Endothelial cell of umbilical vein (primary cell): ENCODE measurements at regions not wholly inside any gene's neighbourhood (a gene's known extent, or its start where the extent isn't known, plus 50 kb on each side); places are given as distances from the start of the nearest gene placed in this dataset.

Experiments
- BruUV-seq: library from RNA; stranded (reverse); fragments of 400-500 nt; replicated peaks from 2 replicates; lab custom pipeline; 2021; lab: Mats Ljungman, UMichigan
- CTCF ChIA-PET: fragments of 300-600, 350-600 bp; sonication (Branson Sonifier 250); formaldehyde crosslinking; loops from one replicate; lab custom pipeline; 2021; ENCODE audit warnings: antibody characterized with exemption, inconsistent platforms; lab: Charles Lee
- POLR2A ChIA-PET: fragments of 300-600, 350-600 bp; sonication (Branson Sonifier 250); formaldehyde crosslinking; loops from one replicate; lab custom pipeline; 2021; ENCODE audit warnings: antibody characterized with exemption, inconsistent platforms; lab: Charles Lee
- DNase-seq: peaks from one replicate; pipeline ENCODE4 v3.0.0-alpha.2; 2011; ENCODE audit warnings: low read depth, low spot score
- FAIRE-seq: peaks from 2 replicates; lab custom pipeline; 2011; peaks lifted over from hg19 to GRCh38; lab: Jason Lieb, UNC
- H2AFZ ChIP-seq: 2 replicates; pipeline ENCODE4 v1.6.0; 2012; ENCODE audit warnings: low read depth, low read length, control low read depth, inconsistent platforms
- H3K27ac ChIP-seq: 2 replicates; pipeline ENCODE4 v1.5.1; 2011; ENCODE audit warnings: low read depth, mild to moderate bottlenecking, control low read depth, low read length, moderate library complexity; ENCODE audit not compliant: insufficient read depth
- H3K27me3 ChIP-seq, 2 experiments: 2 replicates each; pipeline versions ENCODE4 v1.6.0 to v1.6.1; 2011; ENCODE audit warnings: low read length in 2 of 2, mixed read lengths in 1 of 2; ENCODE audit not compliant: control insufficient read depth in 2 of 2, insufficient read depth in 2 of 2
- H3K36me3 ChIP-seq, 2 experiments: 2 replicates in 1 of 2; 3 replicates in 1 of 2; pipeline ENCODE4 v1.5.1; 2011; ENCODE audit warnings: low read length in 2 of 2, mild to moderate bottlenecking in 1 of 2, moderate library complexity in 1 of 2; ENCODE audit not compliant: control insufficient read depth in 2 of 2, insufficient read depth in 2 of 2; ENCODE audit errors: extremely low read depth in 1 of 2
- H3K4me1 ChIP-seq: 3 replicates; pipeline ENCODE4 v1.5.1; 2011; ENCODE audit warnings: mild to moderate bottlenecking, low read length; ENCODE audit not compliant: control insufficient read depth, insufficient read depth; ENCODE audit errors: extremely low read depth
- H3K4me2 ChIP-seq: 2 replicates; pipeline ENCODE4 v1.6.1; 2011; ENCODE audit warnings: low read length, control low read depth, mixed read lengths; ENCODE audit not compliant: insufficient read depth
- H3K4me3 ChIP-seq, 3 experiments: fragments of 200-600 bp in 1 of 3; sonication (generic), shearing (Covaris generic) in 1 of 3; replicated peaks in 1 of 3; 2 replicates each; pipeline ENCODE4 v1.5.1; 2011 to 2016; ENCODE audit warnings: control low read depth in 3 of 3, low read length in 3 of 3, mild to moderate bottlenecking in 2 of 3, inconsistent platforms in 1 of 3, low read depth in 1 of 3, moderate library complexity in 1 of 3; ENCODE audit not compliant: insufficient read depth in 1 of 3
- H3K79me2 ChIP-seq: 2 replicates; pipeline ENCODE4 v1.6.0; 2012; ENCODE audit warnings: low read length, inconsistent platforms; ENCODE audit not compliant: control insufficient read depth, insufficient read depth
- H3K9ac ChIP-seq: replicated peaks from 2 replicates; pipeline ENCODE3; 2011; ENCODE audit warnings: low read length, control low read depth; ENCODE audit not compliant: insufficient read depth; ENCODE audit errors: extremely low read depth
- H3K9me1 ChIP-seq: replicated peaks from 3 replicates; pipeline ENCODE4 v1.6.0; 2011; ENCODE audit warnings: mild to moderate bottlenecking, low read length; ENCODE audit not compliant: control insufficient read depth, insufficient read depth; ENCODE audit errors: extremely low read depth
- H3K9me3 ChIP-seq: replicated peaks from 2 replicates; pipeline ENCODE4 v1.5.1; 2012; ENCODE audit warnings: low read length, inconsistent platforms; ENCODE audit not compliant: control insufficient read depth, insufficient read depth
- H4K20me1 ChIP-seq: replicated peaks from 2 replicates; pipeline ENCODE3; 2011; ENCODE audit warnings: mild to moderate bottlenecking, low read length; ENCODE audit not compliant: control insufficient read depth, insufficient read depth; ENCODE audit errors: extremely low read depth
- EZH2 ChIP-seq: IDR thresholded peaks from 2 replicates; pipeline ENCODE4 v1.6.1; 2012; ENCODE audit warnings: borderline replicate concordance, low read depth, mild to moderate bottlenecking, moderate library complexity, low read length, inconsistent platforms; ENCODE audit not compliant: severe bottlenecking
- FOS ChIP-seq: IDR thresholded peaks from 2 replicates; pipeline ENCODE4 v1.6.1; 2011; ENCODE audit warnings: mild to moderate bottlenecking, low read length, moderate library complexity, borderline replicate concordance; ENCODE audit not compliant: insufficient read depth
- GATA2 ChIP-seq: IDR thresholded peaks from 2 replicates; pipeline ENCODE4 v1.7.0; 2011; ENCODE audit warnings: low read depth, mild to moderate bottlenecking, moderate library complexity, mixed read lengths, low read length; ENCODE audit not compliant: insufficient read length, insufficient read depth
- JUN ChIP-seq: IDR thresholded peaks from 2 replicates; pipeline ENCODE4 v1.6.1; 2011; ENCODE audit warnings: borderline replicate concordance, low read depth; ENCODE audit not compliant: insufficient read length, insufficient read depth
- MAX ChIP-seq: IDR thresholded peaks from 2 replicates; pipeline ENCODE4 v1.6.1; 2011; ENCODE audit not compliant: insufficient read depth, insufficient read length
- MYC ChIP-seq: IDR thresholded peaks from one replicate; pipeline ENCODE4 v1.6.1; 2011; ENCODE audit warnings: mild to moderate bottlenecking, low read depth, low read length
- POLR2A ChIP-seq: IDR thresholded peaks from 2 replicates; pipeline ENCODE4 v1.6.1; 2012; ENCODE audit warnings: low read depth, mild to moderate bottlenecking, control low read depth, low read length
- POLR2AphosphoS5 ChIP-seq: IDR thresholded peaks from 2 replicates; pipeline ENCODE4 v1.6.1; 2012; ENCODE audit warnings: low read depth, mild to moderate bottlenecking, control low read depth, low read length, moderate library complexity; ENCODE audit not compliant: insufficient read depth
- dilution Hi-C: fragments of 300-500 bp; cut with MboI; formaldehyde crosslinking; loops from one replicate; pipeline ENCODE4 v1.15.0; 2019; ENCODE audit warnings: low sequenced_read_pairs; ENCODE audit not compliant: extremely low pct_ligation_motif_present
- intact Hi-C: fragments of 100-400 bp; cut with micrococcal nuclease; formaldehyde crosslinking; loops from one replicate; pipeline ENCODE4 v1.10.0; 2022
- TF ChIP-seq, protein P1 (sequence below), 2 donors: IDR thresholded peaks; 1 replicate in 1 of 2; 2 replicates in 1 of 2; pipeline ENCODE4 v1.5.1; 2011; ENCODE audit warnings: low read length in 2 of 2, mild to moderate bottlenecking in 2 of 2, moderate library complexity in 2 of 2, control low read depth in 1 of 2, inconsistent platforms in 1 of 2, low read depth in 1 of 2; ENCODE audit not compliant: insufficient read depth in 1 of 2; ENCODE audit errors: extremely low read depth in 1 of 2

- Histone ChIP-seq H3K9me3 (no peaks in the 10 kb centered on the region), H3K27ac (no peak overlapping the region), H3K4me1 (no peaks in the 10 kb centered on the region), H2AFZ (no peak overlapping the region), H4K20me1 (no peaks in the 10 kb centered on the region), H3K4me3 (no peak overlapping the region), H3K9me1 (no peaks in the 10 kb centered on the region), H3K4me2 (no peak overlapping the region), H3K36me3 (no peaks in the 10 kb centered on the region), H3K9ac (no peak overlapping the region), H3K27me3 (peaks cover 11% of the 10 kb centered on the region in 2 experiments), H3K79me2 (no peaks in the 10 kb centered on the region)
- FAIRE-seq: peak; percentile 82
- peak; percentile 78 for DNase-seq
- no peak for TF ChIP-seq MAX
- TF ChIP-seq, protein P1, sequence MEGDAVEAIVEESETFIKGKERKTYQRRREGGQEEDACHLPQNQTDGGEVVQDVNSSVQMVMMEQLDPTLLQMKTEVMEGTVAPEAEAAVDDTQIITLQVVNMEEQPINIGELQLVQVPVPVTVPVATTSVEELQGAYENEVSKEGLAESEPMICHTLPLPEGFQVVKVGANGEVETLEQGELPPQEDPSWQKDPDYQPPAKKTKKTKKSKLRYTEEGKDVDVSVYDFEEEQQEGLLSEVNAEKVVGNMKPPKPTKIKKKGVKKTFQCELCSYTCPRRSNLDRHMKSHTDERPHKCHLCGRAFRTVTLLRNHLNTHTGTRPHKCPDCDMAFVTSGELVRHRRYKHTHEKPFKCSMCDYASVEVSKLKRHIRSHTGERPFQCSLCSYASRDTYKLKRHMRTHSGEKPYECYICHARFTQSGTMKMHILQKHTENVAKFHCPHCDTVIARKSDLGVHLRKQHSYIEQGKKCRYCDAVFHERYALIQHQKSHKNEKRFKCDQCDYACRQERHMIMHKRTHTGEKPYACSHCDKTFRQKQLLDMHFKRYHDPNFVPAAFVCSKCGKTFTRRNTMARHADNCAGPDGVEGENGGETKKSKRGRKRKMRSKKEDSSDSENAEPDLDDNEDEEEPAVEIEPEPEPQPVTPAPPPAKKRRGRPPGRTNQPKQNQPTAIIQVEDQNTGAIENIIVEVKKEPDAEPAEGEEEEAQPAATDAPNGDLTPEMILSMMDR (IDR thresholded peaks at IDR 0.05; ENCODE audit: extremely low read depth in 1 of 2, insufficient read depth in 1 of 2, low read depth in 1 of 2, low read length in 2 of 2): peak; percentile 74
- dilution Hi-C loops (no loop called here), intact Hi-C loops (loop anchor here (1.0 kb wide), 4 partner anchors 21 to 653 kb away; no protein-coding TSS in a partner anchor)
- BruUV-seq: no TSS peak
- ChIA-PET CTCF (interaction anchor here (0.6 to 2.1 kb wide), 36 partner anchors 9 to 1555 kb away, joined by 3 to 46 read pairs (median 4); no protein-coding TSS in a partner anchor), POLR2A (no interaction called here)
These were observed 298.6 kb downstream of the REEP3 start for GRCh38 chr10:63819753-63820329.

GRCh38 chr10:63822496-63822895 is 301.3 kb downstream of the REEP3 start:
- Histone ChIP-seq H3K9ac (no peak overlapping the region), H3K4me3 (no peak overlapping the region), H4K20me1 (no peaks in the 10 kb centered on the region), H3K27me3 (peaks cover 9 to 17% of the 10 kb centered on the region in 2 experiments), H3K4me2 (no peak overlapping the region), H3K4me1 (no peaks in the 10 kb centered on the region), H3K9me3 (no peaks in the 10 kb centered on the region), H3K79me2 (no peaks in the 10 kb centered on the region), H2AFZ (no peak overlapping the region), H3K9me1 (no peaks in the 10 kb centered on the region), H3K36me3 (no peaks in the 10 kb centered on the region), H3K27ac (no peak overlapping the region)
- dilution Hi-C loops: no loop called here
- FAIRE-seq (no peak), DNase-seq (no peak)
- ChIA-PET CTCF (no interaction called here), POLR2A (no interaction called here)
- no TSS peak for BruUV-seq
- intact Hi-C loops: no loop called here
- TF ChIP-seq GATA2: no peak
- no peak for TF ChIP-seq MAX
- no peak for TF ChIP-seq POLR2A
- no peak for TF ChIP-seq FOS
- TF ChIP-seq MYC: no peak
- TF ChIP-seq EZH2: no peak
- no peak for TF ChIP-seq POLR2AphosphoS5
- TF ChIP-seq, protein P1 (IDR thresholded peaks at IDR 0.05; ENCODE audit: extremely low read depth in 1 of 2, insufficient read depth in 1 of 2, low read depth in 1 of 2, low read length in 2 of 2): no peak
- TF ChIP-seq JUN: no peak
